Forelimb muscle (tissue), 1 donor: ENCODE measurements at regions not wholly inside any gene's neighbourhood (a gene's known extent, or its start where the extent isn't known, plus 50 kb on each side); places are given as distances from the start of the nearest gene placed in this dataset.

Experiments used
- DNase-seq: peaks from one replicate; pipeline ENCODE4 v3.0.0-alpha.2; 2013; ENCODE audit warnings: low read depth

DNA sequence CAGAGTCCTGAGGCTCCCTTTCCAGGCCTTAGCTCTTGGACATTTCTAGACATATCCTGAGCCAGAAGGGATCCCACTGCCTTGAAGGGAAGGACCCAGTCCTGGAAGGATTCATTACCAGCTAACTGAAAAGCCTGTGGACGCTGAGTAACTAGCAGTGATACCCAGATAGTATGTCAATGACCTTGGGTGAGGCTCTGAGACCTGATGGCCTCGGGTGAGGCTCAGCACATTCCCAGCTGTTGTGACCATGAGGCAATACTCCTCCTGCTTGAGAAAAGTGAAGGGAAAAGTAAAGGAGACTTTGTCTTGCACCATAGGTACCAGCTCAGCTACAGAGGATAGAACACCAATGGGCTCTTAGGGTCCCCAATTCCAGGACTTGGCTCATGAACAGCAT is 268.1 kb downstream of the DKK2 start:
- DNase-seq = no peak

GRCh38 chr4:106766519-106766918 is 269.6 kb downstream of the DKK2 start:
- DNase-seq = no peak

DNA sequence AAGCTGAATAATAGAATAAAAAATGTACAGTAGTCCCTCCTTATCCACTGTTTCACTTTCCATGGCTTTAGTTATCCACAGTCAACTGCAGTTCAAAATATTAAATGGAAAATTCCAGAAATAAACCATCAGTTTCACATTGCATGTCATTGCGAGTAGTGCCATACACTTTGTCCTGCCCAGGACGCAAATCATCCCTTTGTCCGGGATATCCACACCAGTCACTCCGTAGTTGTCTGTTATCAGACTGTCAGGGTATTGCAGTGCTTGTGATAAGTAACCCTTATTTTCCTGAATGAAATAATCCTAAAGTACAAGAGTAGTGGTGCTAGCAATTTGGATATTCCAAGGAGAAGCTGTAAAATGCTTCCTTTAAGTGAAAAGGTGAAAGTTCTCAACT is 271.3 kb downstream of the DKK2 start:
- no peak for DNase-seq

- peak; percentile 31 for DNase-seq
Observed at GRCh38 chr4:106762666-106763443, 273.3 kb downstream of the DKK2 start.

GRCh38 chr4:106753426-106753825 is 282.7 kb downstream of the DKK2 start:
- no peak for DNase-seq

GRCh38 chr4:106746451-106746850 is 289.7 kb downstream of the DKK2 start:
- DNase-seq = no peak

DNA sequence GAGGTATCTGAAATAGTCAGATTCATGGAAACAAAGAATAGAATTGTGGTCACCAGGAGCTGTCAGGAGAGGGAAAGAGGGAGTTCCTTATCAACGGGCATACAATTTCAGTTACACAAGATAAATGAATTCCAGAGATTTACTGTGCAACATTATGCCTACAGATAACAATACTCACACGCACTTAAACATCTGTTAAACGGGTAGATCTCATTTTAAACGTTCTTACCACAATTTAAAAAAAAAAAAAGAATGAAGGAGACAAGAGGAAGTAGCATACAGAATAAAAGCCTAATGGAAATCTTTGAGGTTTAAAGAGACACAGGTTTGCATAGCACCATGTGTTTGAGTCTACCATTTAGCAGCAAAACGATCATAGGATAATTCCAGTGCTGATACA is 298.0 kb downstream of the DKK2 start:
- no peak for DNase-seq

DNA sequence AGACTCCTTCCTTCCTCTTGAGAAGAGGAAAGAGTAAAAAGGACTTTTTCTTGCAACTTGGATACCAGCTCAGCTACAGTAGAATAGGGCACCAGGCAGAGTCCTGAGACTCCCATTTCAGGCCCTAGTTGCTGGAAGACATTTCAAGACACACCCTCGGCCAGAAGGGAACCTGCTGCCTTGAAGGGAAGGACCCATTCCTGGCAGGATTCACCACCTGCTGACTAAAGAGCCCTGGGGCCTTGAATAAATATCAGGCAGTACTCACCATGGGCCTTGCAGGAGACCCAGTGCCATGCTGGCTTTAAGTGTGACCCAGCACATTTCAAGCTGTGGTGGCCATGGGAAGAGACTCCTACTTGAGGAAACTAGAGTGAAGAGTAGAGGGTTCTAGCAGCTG is 317.6 kb downstream of the DKK2 start:
- DNase-seq = no peak

DNA sequence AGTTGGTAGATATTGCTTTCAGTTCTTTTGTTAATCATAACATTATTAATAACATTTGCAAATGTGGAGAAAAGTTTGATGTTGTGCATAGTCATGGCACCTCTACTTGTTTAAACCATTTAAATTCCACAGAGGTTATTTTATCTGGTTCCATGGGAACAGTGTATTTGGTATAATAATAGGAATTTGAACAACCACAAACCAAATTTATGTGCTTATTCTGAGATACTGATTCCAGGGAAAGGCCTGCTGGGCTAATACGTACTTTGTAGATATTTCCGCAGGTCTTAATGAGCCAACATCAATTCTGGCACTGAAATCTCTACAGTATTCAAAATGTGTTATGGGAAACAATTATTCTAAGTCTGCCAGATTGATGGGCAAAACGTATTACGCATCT is 319.0 kb downstream of the DKK2 start:
- DNase-seq = no peak

- no peak for DNase-seq
Observed at GRCh38 chr4:106715825-106716224, 320.3 kb downstream of the DKK2 start.

DNA sequence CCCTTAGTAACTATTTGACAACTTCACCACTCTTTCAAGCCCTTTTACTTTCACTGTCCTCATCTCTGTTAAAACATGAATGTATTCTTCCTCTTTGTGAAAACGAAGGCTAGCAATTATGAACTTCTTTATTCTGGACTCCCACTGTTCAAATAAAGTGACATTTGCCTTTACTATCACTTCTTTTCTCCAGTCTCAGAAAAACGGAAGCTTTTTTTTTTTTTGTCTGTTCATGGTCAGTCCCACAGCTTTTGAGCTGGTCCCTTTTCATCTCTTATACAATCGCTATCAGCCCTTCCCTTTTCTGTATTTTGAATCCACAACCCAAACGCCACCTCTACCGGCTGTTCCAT is 327.7 kb downstream of the DKK2 start:
- DNase-seq = no peak

DNA sequence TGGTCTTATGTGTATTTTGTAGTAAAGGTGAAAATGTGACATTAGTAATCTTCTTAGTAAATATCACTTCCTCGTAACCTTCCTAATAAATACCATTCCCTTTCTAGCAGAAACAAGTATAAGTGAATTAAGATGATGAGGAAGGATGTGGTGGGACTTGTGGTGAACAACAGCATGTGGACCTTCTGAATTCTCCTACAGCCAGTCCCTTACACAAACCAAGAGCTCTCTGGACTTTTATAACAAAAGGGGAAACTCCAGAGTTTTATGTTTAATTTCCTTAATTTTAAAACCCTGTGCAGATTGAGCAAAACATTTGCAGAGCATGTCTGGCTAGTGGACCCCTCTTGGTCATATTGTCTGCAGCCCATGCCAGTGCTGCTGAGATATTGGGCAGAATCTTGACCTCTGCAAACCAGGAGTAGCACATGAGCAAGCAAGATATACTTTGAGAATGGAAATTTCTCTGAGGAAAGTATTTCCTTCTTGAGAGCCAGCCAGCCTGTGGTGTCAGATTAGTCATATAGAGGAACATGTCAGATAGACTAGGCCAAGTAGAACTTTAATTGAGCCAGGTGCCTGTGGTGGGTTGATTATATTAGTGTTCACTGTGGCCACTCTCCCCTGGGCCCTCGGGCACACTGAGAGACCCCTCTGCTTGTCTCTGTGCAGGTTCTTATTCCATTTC is 328.2 kb downstream of the DKK2 start:
- DNase-seq = no peak

- DNase-seq = no peak
Observed at GRCh38 chr4:106704253-106704870, 331.8 kb downstream of the DKK2 start.

- no peak for DNase-seq
Observed at GRCh38 chr4:106700321-106700720, 331.7 kb upstream of the GIMD1 start.

DNA sequence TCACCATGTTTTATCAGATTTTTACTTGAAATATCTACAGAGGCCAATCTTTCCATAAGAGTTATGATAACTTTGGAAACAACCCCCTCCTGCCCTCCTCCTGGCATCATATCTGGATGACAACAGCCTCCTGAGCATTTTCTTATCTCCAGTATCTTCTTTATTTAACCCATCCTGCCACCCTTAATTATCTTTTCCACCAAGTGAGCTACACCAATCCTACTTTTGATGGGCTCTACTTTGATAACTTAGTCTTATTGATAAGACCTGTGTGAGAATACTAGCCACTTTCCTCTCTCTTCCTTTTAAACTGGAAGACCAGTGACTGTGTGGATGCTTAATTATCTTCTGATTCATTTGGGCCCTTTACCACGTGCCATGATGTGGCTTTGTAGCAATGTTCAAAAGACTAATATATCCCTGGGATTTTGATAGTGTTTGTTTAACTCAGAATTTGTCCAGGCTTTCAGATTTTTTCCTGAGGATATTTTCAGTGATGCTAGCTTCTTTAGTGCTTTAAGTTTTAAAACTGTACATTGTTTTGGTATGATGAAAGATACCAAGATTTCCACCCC is 330.1 kb upstream of the GIMD1 start:
- DNase-seq = no peak

GRCh38 chr4:106695501-106696262 is 327.1 kb upstream of the GIMD1 start:
- DNase-seq = peak; percentile 51

- no peak for DNase-seq
Observed at GRCh38 chr4:106694232-106694631, 325.7 kb upstream of the GIMD1 start.

GRCh38 chr4:106691749-106692148 is 323.2 kb upstream of the GIMD1 start:
- DNase-seq = no peak

- no peak for DNase-seq
Observed at GRCh38 chr4:106690487-106690886, 321.9 kb upstream of the GIMD1 start.

DNA sequence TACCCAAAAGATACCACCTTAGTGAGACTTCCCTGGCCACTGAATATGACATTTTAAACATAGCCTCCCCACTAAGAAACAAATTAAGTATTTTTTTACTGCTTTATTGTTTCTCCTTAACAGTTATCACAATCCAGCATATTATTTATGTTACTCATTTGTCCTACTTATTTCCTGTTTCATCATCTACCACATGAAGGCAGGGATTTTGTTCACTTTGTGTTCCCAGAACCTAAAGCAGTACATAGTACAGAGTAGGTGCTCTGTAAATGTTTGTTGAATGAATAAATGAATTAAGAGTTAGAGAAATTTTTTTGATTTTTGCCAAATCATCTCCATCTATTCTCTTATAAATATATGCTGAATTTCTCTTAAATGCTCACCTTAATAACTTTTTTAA is 318.4 kb upstream of the GIMD1 start:
- DNase-seq = no peak

- no peak for DNase-seq
Observed at GRCh38 chr4:106681381-106681921, 312.9 kb upstream of the GIMD1 start.

- no peak for DNase-seq
Observed at GRCh38 chr4:106679063-106679462, 310.5 kb upstream of the GIMD1 start.
